Activated CD4-positive, alpha-beta T cell treated with anti-CD3 and anti-CD28 coated beads, Interleukin-2, amount 10 ng/mL, durations not matched to agents 24 days and 14 days (primary cell): ENCODE measurements at regions not wholly inside any gene's neighbourhood (a gene's known extent, or its start where the extent isn't known, plus 50 kb on each side); places are given as distances from the start of the nearest gene placed in this dataset.
"Not testable (repeated sequence)": the region's sequence is repeated elsewhere in the genome, so short reads cannot be mapped to it uniquely, and the experiment has no call there.

Source experiments
- DNase-seq: peaks from one replicate; pipeline ENCODE4 v3.0.0; 2022
- H3K27ac Mint-ChIP-seq: one replicate; pipeline ENCODE4 v1.8.0; 2022; ENCODE audit warnings: mild to moderate bottlenecking, mixed read lengths
- H3K27me3 Mint-ChIP-seq: one replicate; pipeline ENCODE4 v1.8.0; 2022; ENCODE audit warnings: mixed read lengths
- H3K36me3 Mint-ChIP-seq: one replicate; pipeline ENCODE4 v1.8.0; 2022; ENCODE audit warnings: low read depth, mild to moderate bottlenecking, mixed read lengths
- H3K4me1 Mint-ChIP-seq: one replicate; pipeline ENCODE4 v1.8.0; 2021; ENCODE audit warnings: mixed read lengths
- H3K4me3 Mint-ChIP-seq: one replicate; pipeline ENCODE4 v1.8.0; 2022; ENCODE audit warnings: mild to moderate bottlenecking, moderate library complexity, mixed read lengths
- H3K9me3 Mint-ChIP-seq: one replicate; pipeline ENCODE4 v1.8.0; 2021; ENCODE audit warnings: mixed read lengths
- intact Hi-C: fragments of 100-400 bp; cut with micrococcal nuclease; formaldehyde crosslinking; loops from one replicate; pipeline ENCODE4 v1.15.1; 2023

DNA sequence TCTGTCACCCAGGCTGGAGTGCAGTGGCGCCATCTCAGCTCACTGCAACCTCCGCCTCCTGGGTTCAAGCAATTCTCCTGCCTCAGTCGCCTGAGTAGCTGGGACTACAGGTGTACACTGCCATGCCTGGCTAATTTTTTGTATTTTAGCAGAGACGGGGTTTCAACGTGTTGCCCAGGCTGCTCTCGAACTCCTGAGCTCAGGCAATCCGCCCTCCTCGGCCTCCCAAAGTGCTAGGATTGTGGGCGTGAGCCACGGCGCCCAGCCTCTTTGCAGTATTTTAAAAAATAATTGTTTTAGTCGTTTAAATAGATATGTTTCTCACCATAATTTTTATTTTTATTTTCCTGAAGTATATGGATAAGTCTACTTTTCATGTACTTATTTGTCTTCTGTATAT lies 452.9 kb upstream of the SPTLC3 start:
- H3K27ac Mint-ChIP-seq, H3K36me3 Mint-ChIP-seq, DNase-seq, H3K9me3 Mint-ChIP-seq, intact Hi-C loops, H3K27me3 Mint-ChIP-seq, H3K4me3 Mint-ChIP-seq, H3K4me1 Mint-ChIP-seq: not testable (repeated sequence)

DNA sequence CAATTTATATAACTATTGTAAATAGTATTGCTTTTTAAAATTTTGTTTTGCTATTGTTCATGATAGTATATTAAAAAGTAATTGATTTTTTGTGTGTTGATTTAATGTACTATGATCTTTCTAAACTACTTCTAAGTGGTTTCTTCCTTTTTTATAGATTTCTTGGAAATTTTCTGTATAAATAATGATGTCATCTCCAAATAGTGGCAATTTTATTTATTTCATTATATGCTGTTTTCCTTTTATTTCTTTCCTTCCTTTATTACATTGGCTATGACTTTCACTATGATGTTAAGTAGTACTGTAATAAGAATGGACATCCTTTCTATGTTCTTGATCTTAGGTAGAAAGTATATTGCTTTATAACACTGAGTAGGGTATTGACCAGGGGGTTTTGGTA lies 451.5 kb upstream of the SPTLC3 start:
- Mint-ChIP-seq H3K4me1 (no peaks in the 10 kb centered on the region), H3K36me3 (no peaks in the 10 kb centered on the region), H3K27me3 (no peaks in the 10 kb centered on the region), H3K4me3 (no peak overlapping the region), H3K27ac (no peak overlapping the region), H3K9me3 (peaks cover 3% of the 10 kb centered on the region)
- intact Hi-C loops: no loop called here
- DNase-seq: no peak

DNA sequence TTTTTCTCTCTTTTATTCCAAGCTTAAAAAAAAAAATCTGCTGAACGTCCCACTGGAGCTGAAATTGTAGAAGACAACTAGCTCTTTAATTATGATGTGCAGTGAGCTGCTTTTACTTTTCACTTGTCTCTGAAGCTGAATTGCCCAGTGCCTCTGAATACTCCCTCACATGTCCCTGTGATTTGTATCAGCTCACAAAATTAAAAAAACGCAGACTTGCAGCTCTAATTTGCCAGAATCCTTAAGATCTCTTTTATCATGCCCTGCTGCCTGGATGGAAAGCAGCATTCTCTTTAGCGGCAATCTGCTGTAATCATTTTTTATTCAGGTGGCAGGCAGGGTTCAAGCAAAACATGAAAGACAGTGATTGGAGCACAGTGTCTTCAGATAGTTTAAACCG lies 443.8 kb upstream of the SPTLC3 start:
- no peak overlapping the region for H3K27ac Mint-ChIP-seq
- H3K4me3 Mint-ChIP-seq: no peak overlapping the region
- DNase-seq: no peak
- H3K4me1 Mint-ChIP-seq: no peaks in the 10 kb centered on the region
- no peaks in the 10 kb centered on the region for H3K36me3 Mint-ChIP-seq
- intact Hi-C loops: no loop called here
- H3K9me3 Mint-ChIP-seq: peaks cover 4% of the 10 kb centered on the region
- H3K27me3 Mint-ChIP-seq: no peaks in the 10 kb centered on the region

DNA sequence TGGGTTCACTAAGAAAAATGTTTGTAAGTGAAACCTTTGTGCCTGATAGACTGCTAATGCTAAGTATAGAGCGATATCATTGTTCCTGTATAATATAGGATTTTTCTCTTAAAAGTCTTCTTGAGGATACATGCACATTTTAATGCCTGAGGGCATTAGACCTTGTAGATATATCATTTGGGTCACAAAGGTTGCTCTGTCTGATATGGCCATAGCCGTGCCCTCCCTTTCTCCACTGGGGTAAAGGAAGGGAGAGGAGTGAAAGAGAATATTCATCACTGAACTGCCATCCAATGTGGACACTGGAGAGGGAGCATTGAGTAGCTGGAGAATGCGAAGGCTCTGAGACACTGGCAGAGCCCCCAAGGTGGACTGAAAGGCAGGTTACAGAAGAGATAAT lies 442.2 kb upstream of the SPTLC3 start:
- H3K27me3 Mint-ChIP-seq: no peaks in the 10 kb centered on the region

DNA sequence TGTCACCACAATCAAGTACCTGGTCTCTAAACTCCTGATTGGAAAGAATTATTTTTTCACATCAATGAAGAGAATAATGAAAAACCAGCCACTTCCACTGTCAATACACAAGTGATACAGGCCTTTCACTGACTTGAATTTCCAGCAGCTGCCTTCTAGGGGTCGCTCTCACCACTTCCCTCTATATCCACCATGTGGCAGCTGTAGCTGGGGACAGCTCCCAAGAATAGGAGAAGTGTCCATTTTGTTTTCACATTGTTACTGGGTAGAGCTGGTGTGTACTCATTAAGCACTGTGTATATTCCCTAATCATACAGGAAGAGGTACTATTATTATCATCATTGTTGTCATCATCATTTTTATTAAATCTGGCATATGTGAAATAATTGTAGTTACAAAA lies 438.4 kb upstream of the SPTLC3 start:
- Mint-ChIP-seq H3K4me1 (no peaks in the 10 kb centered on the region), H3K9me3 (no peaks in the 10 kb centered on the region), H3K4me3 (no peak overlapping the region), H3K27ac (no peak overlapping the region), H3K36me3 (no peaks in the 10 kb centered on the region), H3K27me3 (no peaks in the 10 kb centered on the region)
- intact Hi-C loops: no loop called here
- no peak for DNase-seq

More for the DNA sequence above, 442.2 kb upstream of the SPTLC3 start:
- no peak for DNase-seq
- H3K36me3 Mint-ChIP-seq: no peaks in the 10 kb centered on the region
- intact Hi-C loops: no loop called here
- H3K4me1 Mint-ChIP-seq: no peaks in the 10 kb centered on the region
- no peak overlapping the region for H3K4me3 Mint-ChIP-seq
- no peak overlapping the region for H3K27ac Mint-ChIP-seq
- H3K9me3 Mint-ChIP-seq: peaks cover 4% of the 10 kb centered on the region

DNA sequence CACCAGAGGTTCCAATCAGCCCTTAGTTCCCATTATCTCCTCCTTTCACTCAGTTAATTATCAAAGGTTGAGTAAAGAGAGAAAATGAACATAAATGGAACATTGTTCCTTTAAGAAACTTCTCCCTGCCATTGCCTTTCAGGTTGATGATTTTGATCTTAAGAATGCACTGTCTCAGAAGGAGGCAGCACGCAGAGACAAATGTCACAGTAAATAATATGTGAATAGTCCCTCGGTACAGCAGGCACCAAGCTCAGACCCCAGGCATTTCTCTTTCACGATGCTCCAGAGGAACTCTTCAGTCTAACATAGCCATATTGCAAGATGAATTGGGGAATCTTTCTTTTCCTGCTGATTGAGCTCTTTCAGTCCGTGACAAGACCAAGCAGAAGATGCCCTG lies 435.3 kb upstream of the SPTLC3 start:
- intact Hi-C loops: no loop called here
- DNase-seq: no peak
- Mint-ChIP-seq H3K9me3 (no peaks in the 10 kb centered on the region), H3K27ac (no peak overlapping the region), H3K27me3 (no peaks in the 10 kb centered on the region), H3K4me3 (no peak overlapping the region), H3K36me3 (no peaks in the 10 kb centered on the region), H3K4me1 (no peaks in the 10 kb centered on the region)

DNA sequence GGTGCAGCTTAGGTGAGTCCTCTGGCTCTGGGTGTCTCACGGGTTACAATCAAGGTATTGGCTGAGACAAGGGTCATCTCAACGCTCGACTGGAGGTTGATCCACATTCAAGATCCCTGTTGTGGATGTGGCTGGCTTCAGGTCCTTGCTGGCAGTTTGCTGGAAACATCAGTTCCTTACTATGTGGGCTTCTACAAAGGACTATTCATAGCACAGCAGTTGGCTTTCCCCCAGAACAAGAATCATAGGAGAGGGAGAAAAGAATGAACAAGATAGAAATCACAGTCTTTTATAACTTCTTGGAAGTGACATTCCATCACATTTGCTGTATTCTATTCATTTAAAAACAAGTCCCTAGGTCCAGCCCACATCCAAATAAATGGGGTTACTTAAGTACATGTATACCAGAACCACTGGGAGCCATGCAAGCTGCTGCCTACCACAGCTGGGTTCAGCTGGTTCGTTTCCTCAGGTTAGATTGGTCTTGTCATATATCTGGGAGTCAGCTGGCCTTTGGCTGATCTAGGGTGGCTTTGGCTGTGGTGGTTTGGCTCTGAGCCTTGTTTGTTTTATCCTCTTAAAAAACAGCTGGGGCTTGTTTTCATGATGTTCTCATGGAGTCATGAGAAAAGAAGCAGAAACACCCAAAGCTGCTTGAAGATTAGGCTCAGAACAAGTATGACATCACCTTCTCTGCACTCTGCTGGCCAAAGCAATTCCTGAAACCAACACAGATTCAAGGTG lies 433.2 kb upstream of the SPTLC3 start:
- H3K36me3 Mint-ChIP-seq: no peaks in the 10 kb centered on the region
- H3K4me1 Mint-ChIP-seq: no peaks in the 10 kb centered on the region
- H3K9me3 Mint-ChIP-seq: no peaks in the 10 kb centered on the region
- intact Hi-C loops: no loop called here
- H3K27ac Mint-ChIP-seq: no peak overlapping the region
- H3K4me3 Mint-ChIP-seq: no peak overlapping the region
- H3K27me3 Mint-ChIP-seq: no peaks in the 10 kb centered on the region
- DNase-seq: no peak

DNA sequence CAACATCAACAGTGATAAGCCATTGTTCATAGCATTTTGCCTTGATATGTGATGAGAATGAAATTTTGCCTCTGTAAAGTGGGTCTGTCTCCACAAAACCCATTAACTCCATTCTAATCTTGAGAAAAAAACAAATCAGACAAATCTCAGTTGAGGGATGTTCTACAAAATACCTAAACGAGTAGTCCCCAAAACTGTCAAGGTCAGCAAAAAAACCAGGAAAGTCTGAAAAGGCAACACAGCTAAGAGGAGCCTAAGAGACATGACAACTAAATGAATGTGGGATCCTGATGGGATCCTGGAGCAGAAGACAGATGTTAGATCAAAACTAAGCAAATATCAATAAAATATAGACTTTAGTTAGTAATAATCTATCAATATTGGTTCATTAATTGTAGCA lies 431.6 kb upstream of the SPTLC3 start:
- intact Hi-C loops: no loop called here
- no peak overlapping the region for H3K27ac Mint-ChIP-seq
- H3K4me3 Mint-ChIP-seq: no peak overlapping the region
- H3K9me3 Mint-ChIP-seq: peaks cover 4% of the 10 kb centered on the region
- H3K36me3 Mint-ChIP-seq: no peaks in the 10 kb centered on the region
- no peak for DNase-seq
- H3K27me3 Mint-ChIP-seq: no peaks in the 10 kb centered on the region
- H3K4me1 Mint-ChIP-seq: no peaks in the 10 kb centered on the region

DNA sequence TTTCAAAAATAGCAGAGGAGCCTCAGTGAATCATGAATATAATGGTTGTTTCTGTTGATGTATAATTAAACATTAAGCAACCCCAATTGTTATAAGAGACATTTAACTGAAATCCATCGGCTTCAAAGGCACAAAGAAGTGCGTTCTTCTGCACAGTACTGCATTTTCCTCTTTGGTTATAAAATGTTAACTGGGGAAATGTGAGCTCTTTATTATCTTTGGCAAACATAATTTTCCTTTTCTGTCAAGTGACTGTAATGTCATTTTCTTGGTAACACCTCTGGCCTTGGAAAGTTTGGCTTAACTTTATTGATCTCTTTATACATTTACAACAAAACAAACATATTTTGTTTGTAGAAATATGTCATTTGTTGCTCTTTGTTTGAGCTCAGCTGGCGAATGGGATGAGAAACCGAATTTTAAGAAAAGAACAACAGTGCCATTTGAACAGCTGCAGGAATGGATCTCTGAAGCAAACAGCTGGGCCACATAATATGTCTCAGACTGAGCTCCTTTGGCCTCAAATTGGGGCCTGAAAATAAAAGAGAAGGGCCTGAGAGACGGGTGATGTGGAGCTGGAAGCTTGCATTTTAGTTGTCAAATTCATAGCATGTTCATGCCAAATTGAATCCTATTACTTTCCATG lies 427.0 kb upstream of the SPTLC3 start:
- no peak for DNase-seq
- no peaks in the 10 kb centered on the region for H3K27me3 Mint-ChIP-seq

DNA sequence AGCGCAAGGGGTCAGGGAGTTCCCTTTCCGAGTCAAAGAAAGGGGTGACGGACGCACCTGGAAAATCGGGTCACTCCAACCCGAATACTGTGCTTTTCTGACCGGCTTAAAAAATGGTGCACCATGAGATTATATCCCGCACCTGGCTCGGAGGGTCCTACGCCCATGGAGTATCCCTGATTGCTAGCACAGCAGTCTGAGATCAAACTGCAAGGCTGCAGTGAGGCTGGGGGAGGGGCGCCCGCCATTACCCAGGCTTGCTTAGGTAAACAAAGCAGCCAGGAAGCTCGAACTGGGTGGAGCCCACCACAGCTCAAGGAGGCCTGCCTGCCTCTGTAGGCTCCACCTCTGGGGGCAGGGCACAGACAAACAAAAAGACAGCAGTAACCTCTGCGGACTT lies 426.1 kb upstream of the SPTLC3 start:
- not testable (repeated sequence) for H3K4me1 Mint-ChIP-seq

More for the DNA sequence above, 427.0 kb upstream of the SPTLC3 start:
- Mint-ChIP-seq H3K4me1 (no peaks in the 10 kb centered on the region), H3K36me3 (no peaks in the 10 kb centered on the region), H3K4me3 (no peak overlapping the region), H3K27ac (no peak overlapping the region), H3K9me3 (peaks cover 4% of the 10 kb centered on the region)
- intact Hi-C loops: no loop called here

DNA sequence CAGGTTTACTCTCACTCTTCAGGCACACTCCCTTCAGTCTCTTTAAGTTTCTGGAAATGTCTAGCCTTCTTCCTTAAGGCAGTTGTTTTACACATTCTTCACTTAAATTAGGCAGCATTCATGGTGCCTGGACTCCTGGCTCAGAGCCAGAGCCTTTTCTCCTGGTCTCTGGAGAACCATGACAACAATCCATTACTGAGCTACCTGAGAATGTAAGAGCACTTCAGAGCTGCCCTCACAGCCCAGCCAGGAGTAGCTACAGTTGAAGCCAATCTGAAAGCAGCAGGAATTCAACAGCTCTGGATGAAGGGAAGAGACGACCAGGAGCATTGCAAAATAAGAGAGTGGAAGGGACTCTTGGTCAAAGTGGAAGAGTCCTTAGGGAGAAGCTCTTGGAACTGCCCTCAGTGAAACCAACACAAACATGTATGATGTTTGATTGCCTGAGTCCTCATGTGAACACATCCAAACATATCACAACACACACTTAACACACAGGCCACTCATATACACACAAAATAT lies 416.8 kb upstream of the SPTLC3 start:
- Mint-ChIP-seq H3K4me3 (no peak overlapping the region), H3K27ac (no peak overlapping the region), H3K4me1 (no peaks in the 10 kb centered on the region)

More for the DNA sequence above, 426.1 kb upstream of the SPTLC3 start:
- H3K27me3 Mint-ChIP-seq, H3K27ac Mint-ChIP-seq, DNase-seq, intact Hi-C loops, H3K9me3 Mint-ChIP-seq, H3K4me3 Mint-ChIP-seq, H3K36me3 Mint-ChIP-seq: not testable (repeated sequence)

DNA sequence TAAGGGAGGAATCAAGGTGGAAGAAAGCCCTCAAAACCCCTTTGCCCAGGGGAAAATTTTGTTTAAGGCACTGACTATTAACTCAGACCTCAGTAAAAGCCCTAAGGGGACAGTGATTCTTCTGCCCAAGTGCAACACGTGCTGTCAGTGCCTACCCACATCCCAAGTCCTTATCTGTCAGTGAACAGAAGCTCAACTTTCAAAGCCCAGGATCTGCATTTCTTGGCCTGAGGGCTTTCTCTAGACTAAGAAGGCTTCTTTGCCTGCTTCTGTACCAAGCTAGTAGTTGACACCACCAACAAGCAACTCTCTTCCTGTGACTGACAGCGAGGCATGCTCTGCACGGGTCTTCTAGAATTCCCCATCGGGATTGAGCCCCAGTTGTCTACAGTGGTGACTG lies 416.0 kb upstream of the SPTLC3 start:
- no peaks in the 10 kb centered on the region for H3K36me3 Mint-ChIP-seq
- no peak overlapping the region for H3K27ac Mint-ChIP-seq
- intact Hi-C loops: no loop called here
- no peaks in the 10 kb centered on the region for H3K27me3 Mint-ChIP-seq
- DNase-seq: no peak
- H3K4me1 Mint-ChIP-seq: no peaks in the 10 kb centered on the region
- no peak overlapping the region for H3K4me3 Mint-ChIP-seq
- H3K9me3 Mint-ChIP-seq: no peaks in the 10 kb centered on the region

More for the DNA sequence above, 416.8 kb upstream of the SPTLC3 start:
- intact Hi-C loops: no loop called here
- no peak for DNase-seq
- no peaks in the 10 kb centered on the region for H3K9me3 Mint-ChIP-seq
- H3K36me3 Mint-ChIP-seq: no peaks in the 10 kb centered on the region
- H3K27me3 Mint-ChIP-seq: no peaks in the 10 kb centered on the region

DNA sequence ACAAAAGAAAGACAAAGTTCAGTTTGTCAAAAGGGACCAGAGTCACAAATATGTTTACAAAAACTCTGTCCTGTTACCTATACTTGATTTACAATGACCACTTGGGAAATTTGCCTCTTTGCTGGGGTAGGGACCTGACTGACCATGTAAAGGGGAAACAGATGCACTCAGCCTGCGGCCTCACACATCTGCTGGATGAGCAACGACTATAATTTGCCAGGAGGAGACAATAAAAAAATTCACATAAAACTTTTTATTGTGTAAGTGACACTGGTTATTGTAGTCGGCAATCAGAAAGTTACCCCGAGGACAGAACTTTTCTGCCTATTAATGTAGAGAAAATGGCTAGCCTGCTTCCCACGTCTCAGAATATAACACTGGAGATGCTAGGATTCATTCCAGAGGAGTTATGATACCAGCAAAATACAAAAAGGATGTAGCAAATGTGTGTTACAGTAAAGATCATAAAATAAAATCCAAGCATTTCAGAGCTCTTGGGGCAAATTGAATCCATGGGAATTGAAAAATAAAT lies 415.4 kb upstream of the SPTLC3 start:
- H3K36me3 Mint-ChIP-seq: no peaks in the 10 kb centered on the region
- intact Hi-C loops: no loop called here
- H3K4me3 Mint-ChIP-seq: no peak overlapping the region

DNA sequence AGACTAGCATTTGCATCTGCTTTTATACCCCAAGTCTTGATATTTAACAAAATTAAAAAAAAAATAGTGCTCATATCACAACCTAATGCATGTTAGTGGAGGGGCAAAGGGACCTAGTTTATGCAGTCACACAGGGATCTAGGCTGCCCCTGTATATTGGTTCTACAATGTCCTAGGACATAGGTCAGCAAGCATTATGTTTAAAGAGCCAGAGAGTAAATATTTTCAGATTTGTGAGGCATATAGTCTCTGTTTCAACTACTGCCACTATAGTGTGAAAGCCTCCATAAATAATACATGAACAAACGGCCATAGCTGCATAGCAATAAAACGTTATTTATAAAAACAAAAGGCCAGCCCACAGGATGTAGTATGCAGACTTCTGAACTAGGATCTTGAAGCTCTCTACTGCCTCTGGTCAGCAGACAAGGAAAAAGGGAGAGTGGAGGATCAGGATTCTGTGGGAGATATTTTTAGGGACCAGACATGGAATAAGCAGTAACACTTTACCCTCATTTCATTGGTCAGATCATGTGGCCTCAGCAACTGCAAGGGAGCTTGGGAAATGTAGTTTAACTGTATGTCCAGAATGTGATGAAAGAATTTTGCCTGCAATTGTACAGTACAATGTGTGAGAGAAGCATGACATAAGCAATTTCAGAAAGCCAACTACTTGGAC lies 414.2 kb upstream of the SPTLC3 start:
- H3K27me3 Mint-ChIP-seq: no peaks in the 10 kb centered on the region
- H3K36me3 Mint-ChIP-seq: no peaks in the 10 kb centered on the region
- H3K9me3 Mint-ChIP-seq: no peaks in the 10 kb centered on the region
- no peaks in the 10 kb centered on the region for H3K4me1 Mint-ChIP-seq
- H3K4me3 Mint-ChIP-seq: no peak overlapping the region
- H3K27ac Mint-ChIP-seq: no peak overlapping the region
- DNase-seq: no peak
- intact Hi-C loops: no loop called here

More for the DNA sequence above, 415.4 kb upstream of the SPTLC3 start:
- Mint-ChIP-seq H3K4me1 (no peaks in the 10 kb centered on the region), H3K27me3 (no peaks in the 10 kb centered on the region), H3K9me3 (no peaks in the 10 kb centered on the region), H3K27ac (no peak overlapping the region)
- DNase-seq: no peak
